Liver (tissue), 3 donors: ENCODE measurements at regions not wholly inside any gene's neighbourhood (a gene's known extent, or its start where the extent isn't known, plus 50 kb on each side); places are given as distances from the start of the nearest gene placed in this dataset.

Experiments used
- FOXA1 ChIP-seq: IDR thresholded peaks from 2 replicates; pipeline ENCODE4 v1.6.1; 2016; ENCODE audit warnings: antibody characterized with exemption
- HNF4A ChIP-seq, 2 donors: conservative IDR thresholded peaks; 2 replicates each; pipeline ENCODE4 v1.6.1; 2016; ENCODE audit warnings: antibody characterized with exemption in 2 of 2, mild to moderate bottlenecking in 2 of 2
- TF ChIP-seq, protein P1 (sequence below): fragments of 150-350 bp; IDR thresholded peaks from 2 replicates; pipeline ENCODE4 v1.5.1; 2017; ENCODE audit warnings: improper control_type of control experiment, low read depth, low read length; ENCODE audit not compliant: missing input control
- donor health status: healthy.
- donor health status: healthy.

GRCh38 chr14:98896449-98896848, 375.5 kb downstream of the BCL11B start:
- TF ChIP-seq, protein P1, sequence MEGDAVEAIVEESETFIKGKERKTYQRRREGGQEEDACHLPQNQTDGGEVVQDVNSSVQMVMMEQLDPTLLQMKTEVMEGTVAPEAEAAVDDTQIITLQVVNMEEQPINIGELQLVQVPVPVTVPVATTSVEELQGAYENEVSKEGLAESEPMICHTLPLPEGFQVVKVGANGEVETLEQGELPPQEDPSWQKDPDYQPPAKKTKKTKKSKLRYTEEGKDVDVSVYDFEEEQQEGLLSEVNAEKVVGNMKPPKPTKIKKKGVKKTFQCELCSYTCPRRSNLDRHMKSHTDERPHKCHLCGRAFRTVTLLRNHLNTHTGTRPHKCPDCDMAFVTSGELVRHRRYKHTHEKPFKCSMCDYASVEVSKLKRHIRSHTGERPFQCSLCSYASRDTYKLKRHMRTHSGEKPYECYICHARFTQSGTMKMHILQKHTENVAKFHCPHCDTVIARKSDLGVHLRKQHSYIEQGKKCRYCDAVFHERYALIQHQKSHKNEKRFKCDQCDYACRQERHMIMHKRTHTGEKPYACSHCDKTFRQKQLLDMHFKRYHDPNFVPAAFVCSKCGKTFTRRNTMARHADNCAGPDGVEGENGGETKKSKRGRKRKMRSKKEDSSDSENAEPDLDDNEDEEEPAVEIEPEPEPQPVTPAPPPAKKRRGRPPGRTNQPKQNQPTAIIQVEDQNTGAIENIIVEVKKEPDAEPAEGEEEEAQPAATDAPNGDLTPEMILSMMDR: no peak
- no peak for TF ChIP-seq HNF4A (conservative IDR thresholded peaks at IDR 0.05)
- TF ChIP-seq FOXA1: no peak
